Tibial artery (tissue), 4 donors: ENCODE measurements at regions not wholly inside any gene's neighbourhood (a gene's known extent, or its start where the extent isn't known, plus 50 kb on each side); places are given as distances from the start of the nearest gene placed in this dataset.

Experiments
- DNase-seq, 2 donors: peaks; one replicate each; pipeline ENCODE4 v3.0.0-alpha.2; 2019
- H3K27ac ChIP-seq, 2 donors: fragments of 200-600 bp; sonication (generic) in 1 of 2; 1 replicate in 1 of 2; 2 replicates in 1 of 2; pipeline ENCODE4 v1.5.1; 2018 to 2019; ENCODE audit warnings: mild to moderate bottlenecking in 1 of 2
- H3K27me3 ChIP-seq, 2 donors: fragments of 200-600 bp; sonication (generic) in 1 of 2; one replicate each; pipeline versions ENCODE4 v1.5.1 to v1.6.0; 2016 to 2019
- H3K36me3 ChIP-seq, 3 donors: fragments of 200-600 bp; sonication (generic) in 2 of 3; one replicate each; pipeline ENCODE4 v1.5.1; 2016 to 2019; ENCODE audit warnings: mild to moderate bottlenecking in 2 of 3
- H3K4me1 ChIP-seq, 4 donors: fragments of 200-600 bp; sonication (generic) in 2 of 4; 1 replicate in 3 of 4; 2 replicates in 1 of 4; pipeline ENCODE4 v1.5.1; 2016 to 2019
- H3K4me3 ChIP-seq, 2 donors: fragments of 200-600 bp; sonication (generic) in 1 of 2; 1 replicate in 1 of 2; 2 replicates in 1 of 2; pipeline ENCODE4 v1.5.1; 2018 to 2019; ENCODE audit warnings: mild to moderate bottlenecking in 2 of 2
- H3K9me3 ChIP-seq, 3 donors: fragments of 200-600 bp; sonication (generic) in 1 of 3; one replicate each; pipeline ENCODE4 v1.5.1; 2016 to 2019
- CTCF ChIP-seq, 2 experiments: fragments of 200-600 bp in 1 of 2; fragments of 450-650 bp in 1 of 2; IDR thresholded peaks; one replicate each; pipeline ENCODE4 v1.5.1; 2017 to 2019; ENCODE audit warnings: antibody characterized with exemption in 2 of 2, mild to moderate bottlenecking in 1 of 2, moderate library complexity in 1 of 2
- intact Hi-C: fragments of 100-400 bp; cut with DNase I; formaldehyde crosslinking; loops from one replicate; pipeline ENCODE4 v1.15.0; 2023; ENCODE audit warnings: low total_unique reads

DNA sequence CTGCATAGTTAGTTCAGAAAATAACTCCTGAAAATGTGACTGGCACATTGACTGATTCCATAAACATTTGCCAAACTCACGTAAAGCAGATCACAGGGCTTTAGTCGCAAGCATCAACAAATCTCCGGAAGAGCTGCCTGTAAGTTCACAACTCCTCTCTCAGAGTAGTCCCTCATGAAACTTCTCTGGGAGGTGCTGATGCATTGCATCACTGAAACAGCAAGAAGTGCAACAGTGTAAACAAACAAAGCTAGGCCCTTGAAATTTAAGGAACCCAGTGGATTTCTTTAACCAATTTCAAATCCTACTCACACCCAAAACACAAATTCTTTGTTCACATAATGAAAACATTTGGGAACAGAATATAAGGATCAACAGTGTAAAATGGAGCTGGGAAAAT lies 1691.7 kb upstream of the FLRT2 start:
- H3K4me3 ChIP-seq = no peak overlapping the region
- intact Hi-C loops = no loop called here
- H3K27ac ChIP-seq = no peak overlapping the region
- no peak for DNase-seq
- no peaks in the 10 kb centered on the region for H3K4me1 ChIP-seq
- no peaks in the 10 kb centered on the region for H3K9me3 ChIP-seq
- no peak for TF ChIP-seq CTCF (IDR thresholded peaks at IDR 0.05)
- H3K27me3 ChIP-seq = no peaks in the 10 kb centered on the region
- H3K36me3 ChIP-seq = no peaks in the 10 kb centered on the region

DNA sequence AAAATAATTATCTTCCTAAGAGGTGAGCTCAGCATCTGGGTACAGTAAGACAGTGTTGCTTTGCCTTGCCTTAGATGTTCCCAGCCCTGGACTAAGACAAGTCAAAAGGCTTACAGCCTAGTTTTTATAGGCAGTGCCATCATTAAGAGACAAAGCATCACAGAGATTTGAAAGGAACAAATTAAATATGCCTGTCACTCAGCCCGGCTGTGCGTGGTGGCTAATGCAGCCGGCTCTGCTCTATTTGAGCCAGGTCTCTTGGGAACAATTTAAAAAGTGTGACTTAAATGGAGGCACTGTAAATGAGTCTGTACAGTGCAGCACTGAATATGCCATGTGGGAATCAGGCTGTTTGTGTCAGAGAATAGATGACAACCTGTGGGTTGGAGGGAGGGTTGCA lies 1687.4 kb upstream of the FLRT2 start:
- Histone ChIP-seq H3K36me3 (no peaks in the 10 kb centered on the region), H3K27me3 (no peaks in the 10 kb centered on the region), H3K9me3 (no peaks in the 10 kb centered on the region), H3K4me1 (no peaks in the 10 kb centered on the region), H3K4me3 (no peak overlapping the region), H3K27ac (no peak overlapping the region)
- TF ChIP-seq CTCF (IDR thresholded peaks at IDR 0.05) = no peak
- DNase-seq = no peak
- intact Hi-C loops = no loop called here

DNA sequence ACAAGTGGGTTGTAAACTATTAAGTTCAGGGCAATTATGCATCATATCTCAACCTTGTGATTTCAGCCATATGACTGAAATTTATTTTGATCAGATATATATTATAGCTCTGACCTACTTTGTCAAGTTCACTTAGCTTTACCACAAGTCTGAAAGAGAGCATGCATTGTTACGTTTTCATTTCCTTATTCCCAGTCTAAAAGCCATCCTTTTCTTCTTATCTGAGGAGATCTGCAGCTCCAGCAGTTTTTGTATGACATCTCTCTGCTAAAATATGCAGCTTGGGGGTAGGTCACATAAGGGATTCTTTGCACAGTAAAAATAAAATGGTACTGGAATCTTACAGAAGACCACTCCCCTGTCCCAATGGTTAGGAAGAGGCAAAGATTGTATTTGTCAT lies 1682.8 kb upstream of the FLRT2 start:
- intact Hi-C loops = no loop called here
- Histone ChIP-seq H3K4me1 (no peaks in the 10 kb centered on the region), H3K4me3 (no peak overlapping the region), H3K9me3 (no peaks in the 10 kb centered on the region), H3K36me3 (no peaks in the 10 kb centered on the region), H3K27me3 (no peaks in the 10 kb centered on the region), H3K27ac (no peak overlapping the region)
- no peak for DNase-seq
- no peak for TF ChIP-seq CTCF (IDR thresholded peaks at IDR 0.05)

DNA sequence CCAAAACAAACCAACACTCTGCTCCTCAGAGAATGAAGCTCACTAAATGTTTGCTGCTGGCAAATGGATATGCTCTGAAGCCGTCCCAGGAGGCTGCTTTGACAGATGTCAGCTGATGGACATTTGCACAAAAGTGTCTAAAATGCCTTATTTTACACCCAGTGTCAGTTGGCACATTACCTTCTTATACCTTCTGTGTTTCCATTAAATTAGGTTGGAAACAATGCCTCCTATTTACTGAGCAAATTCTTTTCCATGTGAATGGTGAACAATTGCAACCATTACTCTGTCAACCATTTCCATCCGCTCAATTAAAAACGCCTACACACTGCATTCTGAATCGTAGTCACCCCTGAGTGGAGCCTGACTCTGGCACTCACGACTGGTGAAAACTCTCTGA lies 1679.9 kb upstream of the FLRT2 start:
- DNase-seq = no peak
- TF ChIP-seq CTCF (IDR thresholded peaks at IDR 0.05) = no peak
- no peak overlapping the region for H3K4me3 ChIP-seq
- intact Hi-C loops = no loop called here
- no peaks in the 10 kb centered on the region for H3K27me3 ChIP-seq
- no peaks in the 10 kb centered on the region for H3K36me3 ChIP-seq
- no peaks in the 10 kb centered on the region for H3K9me3 ChIP-seq
- no peaks in the 10 kb centered on the region for H3K4me1 ChIP-seq
- no peak overlapping the region for H3K27ac ChIP-seq

GRCh38 chr14:83856334-83856733 lies 1673.6 kb upstream of the FLRT2 start:
- Histone ChIP-seq H3K4me3 (no peak overlapping the region), H3K27me3 (no peaks in the 10 kb centered on the region), H3K27ac (no peak overlapping the region), H3K4me1 (no peaks in the 10 kb centered on the region), H3K9me3 (no peaks in the 10 kb centered on the region), H3K36me3 (no peaks in the 10 kb centered on the region)
- TF ChIP-seq CTCF (IDR thresholded peaks at IDR 0.05) = no peak
- intact Hi-C loops = no loop called here
- DNase-seq = no peak

DNA sequence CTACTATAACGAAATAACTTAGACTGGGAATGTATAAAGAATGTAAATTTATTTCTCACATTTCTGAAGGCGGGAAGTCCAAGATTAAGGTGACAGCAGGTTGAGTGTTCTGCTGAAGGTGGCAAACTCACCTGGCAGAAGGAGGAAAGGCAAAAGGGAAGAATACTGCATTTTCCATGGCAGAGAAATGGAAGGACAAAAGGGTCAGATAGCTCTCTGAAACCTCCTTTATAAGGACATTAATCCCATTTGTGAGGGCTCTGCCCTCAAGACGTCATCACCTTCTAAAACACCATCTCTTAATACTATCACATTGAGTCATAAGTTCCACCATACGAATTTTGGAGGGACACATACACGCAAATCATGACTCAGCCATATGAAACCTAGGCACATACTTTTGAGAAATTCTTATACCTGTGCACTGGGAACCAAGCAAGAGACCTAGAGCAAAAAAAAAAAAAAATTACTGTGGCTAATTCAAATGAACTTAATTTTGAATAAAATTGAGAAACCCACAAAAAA lies 1669.3 kb upstream of the FLRT2 start:
- H3K27ac ChIP-seq = no peak overlapping the region
- no peaks in the 10 kb centered on the region for H3K36me3 ChIP-seq
- H3K27me3 ChIP-seq = no peaks in the 10 kb centered on the region
- DNase-seq = no peak
- H3K4me3 ChIP-seq = no peak overlapping the region
- no peaks in the 10 kb centered on the region for H3K4me1 ChIP-seq
- intact Hi-C loops = no loop called here
- no peaks in the 10 kb centered on the region for H3K9me3 ChIP-seq
- TF ChIP-seq CTCF (IDR thresholded peaks at IDR 0.05) = no peak
